Large intestine (tissue), 3 donors: ENCODE measurements at regions not wholly inside any gene's neighbourhood (a gene's known extent, or its start where the extent isn't known, plus 50 kb on each side); places are given as distances from the start of the nearest gene placed in this dataset.
"Not testable (repeated sequence)": the region's sequence is repeated elsewhere in the genome, so short reads cannot be mapped to it uniquely, and the experiment has no call there.

Source experiments
- DNase-seq, 2 donors: peaks; one replicate each; pipeline versions ENCODE4 v3.0.0 to v3.0.0-alpha.2; 2013
- H3K27ac ChIP-seq: one replicate; pipeline ENCODE4 v1.5.1; 2013; ENCODE audit warnings: low read length
- H3K27me3 ChIP-seq: 2 replicates; pipeline ENCODE4 v1.6.1; 2013; ENCODE audit warnings: low read length; ENCODE audit not compliant: control insufficient read depth, insufficient read depth
- H3K36me3 ChIP-seq: 2 replicates; pipeline ENCODE4 v1.6.1; 2013; ENCODE audit warnings: low read length; ENCODE audit not compliant: control insufficient read depth, insufficient read depth
- H3K4me1 ChIP-seq: one replicate; pipeline ENCODE4 v1.6.1; 2013; ENCODE audit warnings: low read length; ENCODE audit not compliant: control insufficient read depth, insufficient read depth
- H3K4me3 ChIP-seq: one replicate; pipeline ENCODE4 v1.5.1; 2013; ENCODE audit warnings: low read length
- H3K9me3 ChIP-seq: one replicate; pipeline ENCODE4 v1.6.1; 2013; ENCODE audit warnings: mild to moderate bottlenecking, low read depth, low read length, moderate library complexity; ENCODE audit not compliant: control insufficient read depth
- WGBS: methylation state at CpG from one replicate; pipeline ENCODE4 v1.1.5; 2013; ENCODE audit warnings: low lambda C conversion rate; ENCODE audit not compliant: insufficient coverage; 5-methylcytosine and 5-hydroxymethylcytosine counted together

DNA sequence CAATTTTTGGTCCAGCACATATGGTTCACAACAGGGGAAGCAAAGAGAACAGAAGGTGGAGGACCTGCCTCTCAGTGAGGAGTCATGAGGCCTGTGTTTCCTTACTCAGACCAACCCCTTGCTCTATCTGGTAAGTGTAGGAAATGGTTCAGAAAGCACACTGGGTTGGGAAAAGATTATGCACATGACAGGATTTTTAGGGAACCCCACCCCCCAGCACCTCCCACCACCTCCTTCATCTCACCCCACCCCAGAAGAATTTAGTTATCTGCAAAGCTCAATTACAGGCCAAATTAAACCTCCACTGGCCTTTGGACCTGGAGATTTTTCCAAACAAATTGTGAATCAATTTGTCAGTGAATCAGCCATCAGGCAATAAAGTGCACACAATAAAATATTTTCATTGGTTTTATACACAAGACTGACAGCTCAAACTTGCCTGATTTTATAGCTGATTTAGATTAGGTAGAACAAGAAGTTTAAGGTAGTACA, 132.8 kb downstream of the DACT1 start:
- DNase-seq: no peak
- H3K27me3 ChIP-seq: no peaks in the 10 kb centered on the region
- no peaks in the 10 kb centered on the region for H3K9me3 ChIP-seq
- no peaks in the 10 kb centered on the region for H3K36me3 ChIP-seq
- no peak overlapping the region for H3K4me3 ChIP-seq
- peaks cover 35% of the 10 kb centered on the region for H3K4me1 ChIP-seq
- H3K27ac ChIP-seq: no peak overlapping the region

DNA sequence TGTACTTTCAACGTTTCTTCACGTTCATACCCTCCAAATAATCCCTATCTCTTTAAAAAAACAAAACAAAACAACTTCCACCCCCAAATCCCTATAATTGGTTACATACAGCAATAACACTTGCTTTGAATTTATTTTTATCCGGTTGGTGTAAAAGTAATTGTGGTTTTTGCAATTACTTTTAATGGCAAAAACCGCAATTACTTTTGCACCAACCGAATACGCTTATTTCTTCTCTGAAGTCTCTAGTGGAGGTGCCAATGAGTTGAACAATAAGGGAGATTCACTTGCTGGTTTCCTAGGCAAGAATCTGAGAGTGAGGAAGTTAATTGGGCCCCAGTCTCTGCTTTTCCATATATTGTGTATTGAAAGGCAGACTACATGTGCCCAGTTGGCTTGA, 133.3 kb downstream of the DACT1 start:
- 64% methylated on average over 4 of the region's 6 CpGs for WGBS
- no peaks in the 10 kb centered on the region for H3K36me3 ChIP-seq
- no peaks in the 10 kb centered on the region for H3K9me3 ChIP-seq
- H3K4me3 ChIP-seq: no peak overlapping the region
- no peak for DNase-seq
- H3K27me3 ChIP-seq: no peaks in the 10 kb centered on the region
- H3K27ac ChIP-seq: no peak overlapping the region
- peaks cover 30% of the 10 kb centered on the region for H3K4me1 ChIP-seq

DNA sequence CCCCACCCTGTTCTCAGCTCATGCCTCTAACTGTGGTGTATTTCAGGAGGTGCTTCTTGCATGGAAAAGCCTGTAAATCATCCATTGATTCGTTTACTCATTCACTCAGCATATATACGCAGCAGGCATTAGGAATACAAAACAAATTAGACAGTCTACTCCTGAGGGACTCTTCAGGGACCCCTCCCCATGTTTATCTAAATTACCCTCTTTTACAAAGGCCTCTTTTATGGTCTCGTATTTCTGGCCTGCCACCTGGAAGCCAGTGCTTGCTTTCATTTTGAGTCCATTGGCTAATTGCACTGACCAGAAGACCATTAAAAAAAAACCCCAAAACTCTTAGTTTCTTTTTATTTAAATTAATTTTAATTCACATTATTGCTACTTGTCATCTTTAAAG, 134.4 kb downstream of the DACT1 start:
- Histone ChIP-seq H3K4me3 (no peak overlapping the region), H3K4me1 (peaks cover 29% of the 10 kb centered on the region), H3K9me3 (no peaks in the 10 kb centered on the region), H3K27me3 (no peaks in the 10 kb centered on the region), H3K27ac (no peak overlapping the region), H3K36me3 (no peaks in the 10 kb centered on the region)
- DNase-seq: no peak
- 29% methylated on average over 1 of the region's 3 CpGs for WGBS

DNA sequence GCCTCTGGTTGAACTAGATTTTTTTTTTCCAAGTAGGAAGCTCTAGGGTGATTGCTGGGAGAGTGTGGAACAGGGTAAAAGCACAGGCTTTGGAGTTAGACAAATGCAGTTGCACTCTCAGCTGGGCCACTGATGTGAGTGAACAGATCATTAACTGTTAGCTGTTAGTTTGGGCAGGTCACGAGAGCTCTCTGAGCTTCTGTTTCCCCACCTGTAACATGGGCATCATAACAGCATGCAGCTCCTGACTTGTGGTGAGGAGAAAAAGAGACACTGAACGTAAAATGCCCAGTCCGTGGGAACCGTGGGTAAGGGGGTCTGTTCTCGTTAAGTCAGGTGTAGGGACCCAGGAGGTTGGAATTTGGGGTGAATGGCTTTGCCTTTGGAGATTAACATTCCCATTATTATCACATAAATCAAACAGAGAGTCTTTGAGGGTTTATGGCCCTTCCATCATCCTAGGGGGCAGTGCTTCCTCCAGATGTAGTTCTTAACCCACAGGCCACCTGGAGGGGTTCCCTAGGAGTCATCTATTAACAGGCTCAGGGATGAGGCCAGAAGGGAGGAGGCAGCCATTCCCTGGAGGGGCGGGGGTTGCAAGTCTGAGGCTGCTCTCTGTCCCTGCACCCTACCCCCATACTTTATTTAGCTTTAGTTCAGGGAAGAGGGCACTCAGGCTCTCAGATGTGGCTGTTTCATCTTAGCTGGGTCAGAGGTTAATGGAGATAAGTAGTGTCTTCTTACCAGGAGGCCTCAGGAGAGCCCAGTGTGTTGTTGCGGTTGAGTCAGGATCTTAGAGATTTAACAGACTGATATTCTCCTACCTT, 135.2 kb downstream of the DACT1 start:
- no peaks in the 10 kb centered on the region for H3K9me3 ChIP-seq
- H3K4me1 ChIP-seq: peaks cover 36% of the 10 kb centered on the region
- H3K27me3 ChIP-seq: no peaks in the 10 kb centered on the region
- no peaks in the 10 kb centered on the region for H3K36me3 ChIP-seq
- peak; percentile 26 to 35 for DNase-seq
- no CpG with 5 or more reads among the region's 7 CpGs for WGBS
- peak overlapping the region; percentile 10 for H3K27ac ChIP-seq
- no peak overlapping the region for H3K4me3 ChIP-seq

DNA sequence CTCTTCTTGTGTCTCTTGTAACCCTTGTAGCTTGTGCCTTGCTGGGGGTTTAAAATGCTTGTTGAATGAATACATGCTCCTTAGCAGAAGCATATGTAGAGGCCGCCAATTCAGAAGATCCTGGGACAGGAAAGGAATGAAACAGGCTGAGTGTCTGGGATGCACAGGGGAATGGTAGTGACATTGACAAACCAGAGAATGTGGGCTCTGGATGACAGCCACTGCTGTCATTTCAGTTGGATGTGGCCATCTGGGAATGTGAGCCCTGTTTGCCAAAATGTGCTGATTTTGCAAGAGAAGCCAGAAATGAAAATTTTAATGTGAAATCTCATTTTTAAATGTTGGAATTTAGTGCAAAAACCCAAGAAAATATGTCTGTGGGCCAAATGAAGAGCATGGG, 136.8 kb downstream of the DACT1 start:
- Histone ChIP-seq H3K27ac (no peak overlapping the region), H3K9me3 (no peaks in the 10 kb centered on the region), H3K4me3 (no peak overlapping the region), H3K4me1 (peaks cover 36% of the 10 kb centered on the region), H3K27me3 (no peaks in the 10 kb centered on the region), H3K36me3 (no peaks in the 10 kb centered on the region)
- no peak for DNase-seq
- WGBS: no CpG with 5 or more reads among the region's 1 CpG

DNA sequence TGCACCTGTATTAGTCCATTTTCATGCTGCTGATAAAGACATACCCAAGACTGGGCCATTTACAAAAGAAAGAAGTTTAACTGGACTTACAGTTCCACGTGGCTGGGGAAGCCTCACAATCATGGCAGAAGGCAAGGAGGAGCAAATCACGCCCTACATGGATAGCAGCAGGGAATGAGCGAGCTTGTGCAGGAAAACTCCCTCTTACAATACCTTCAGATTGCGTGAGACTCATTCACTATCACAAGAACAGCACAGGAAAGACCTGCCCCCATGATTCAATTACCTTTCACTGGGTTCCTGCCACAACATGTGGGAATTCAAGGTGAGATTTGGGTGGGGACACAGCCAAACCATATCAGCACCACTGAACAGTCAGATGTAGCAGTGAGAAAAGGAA, 137.4 kb downstream of the DACT1 start:
- not testable (repeated sequence) for H3K27me3 ChIP-seq, H3K9me3 ChIP-seq, H3K27ac ChIP-seq, H3K36me3 ChIP-seq, H3K4me3 ChIP-seq, DNase-seq
- peaks cover 35% of the 10 kb centered on the region for H3K4me1 ChIP-seq
- no CpG with 5 or more reads among the region's 4 CpGs for WGBS

DNA sequence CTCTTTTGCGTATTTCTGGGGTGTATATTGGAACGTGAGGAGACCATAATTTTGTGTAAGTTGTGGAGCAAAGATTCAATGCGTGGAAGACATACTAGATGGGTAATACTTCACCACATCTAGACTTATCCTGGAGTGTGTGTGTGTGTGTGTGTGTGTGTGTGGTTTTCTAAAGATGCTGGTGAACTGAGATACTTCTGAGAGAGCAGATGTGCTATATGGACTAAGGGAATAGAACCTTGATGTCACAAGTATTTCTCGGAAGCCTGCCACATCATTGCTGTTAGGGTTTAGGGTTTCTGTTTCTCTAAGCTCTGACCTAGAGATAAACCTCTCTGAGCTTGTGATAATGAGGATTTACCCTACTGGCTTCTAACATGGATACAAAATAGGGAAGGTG, 138.8 kb downstream of the DACT1 start:
- no CpG with 5 or more reads among the region's 4 CpGs for WGBS
- Histone ChIP-seq H3K27me3 (no peaks in the 10 kb centered on the region), H3K27ac (no peak overlapping the region), H3K9me3 (no peaks in the 10 kb centered on the region), H3K4me1 (peaks cover 31% of the 10 kb centered on the region), H3K36me3 (no peaks in the 10 kb centered on the region), H3K4me3 (no peak overlapping the region)
- no peak for DNase-seq

DNA sequence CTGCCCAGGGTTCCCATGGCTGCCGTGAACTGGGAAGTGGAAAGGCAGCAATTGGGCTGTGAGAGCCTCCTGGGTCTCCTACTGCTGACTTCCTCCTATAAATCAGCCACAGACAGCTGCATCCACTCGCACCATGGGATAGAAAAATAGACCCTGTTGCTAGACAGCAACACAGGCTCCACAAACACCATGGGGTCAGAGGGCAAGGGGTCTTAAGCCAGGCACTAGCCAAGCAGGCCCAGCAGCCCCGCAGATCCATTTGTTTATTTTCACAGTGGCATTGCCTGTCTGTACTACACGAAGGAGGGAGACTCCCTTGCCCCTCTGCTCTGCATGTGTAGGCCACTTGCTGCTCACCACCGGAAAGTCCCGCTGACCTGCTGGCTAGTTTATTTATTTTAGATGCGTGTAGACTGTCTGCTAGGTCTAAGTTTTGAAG, 139.8 kb downstream of the DACT1 start:
- no CpG with 5 or more reads among the region's 7 CpGs for WGBS
- Histone ChIP-seq H3K27me3 (no peaks in the 10 kb centered on the region), H3K9me3 (no peaks in the 10 kb centered on the region), H3K36me3 (no peaks in the 10 kb centered on the region), H3K4me3 (no peak overlapping the region), H3K27ac (no peak overlapping the region), H3K4me1 (peaks cover 32% of the 10 kb centered on the region)
- DNase-seq: no peak

DNA sequence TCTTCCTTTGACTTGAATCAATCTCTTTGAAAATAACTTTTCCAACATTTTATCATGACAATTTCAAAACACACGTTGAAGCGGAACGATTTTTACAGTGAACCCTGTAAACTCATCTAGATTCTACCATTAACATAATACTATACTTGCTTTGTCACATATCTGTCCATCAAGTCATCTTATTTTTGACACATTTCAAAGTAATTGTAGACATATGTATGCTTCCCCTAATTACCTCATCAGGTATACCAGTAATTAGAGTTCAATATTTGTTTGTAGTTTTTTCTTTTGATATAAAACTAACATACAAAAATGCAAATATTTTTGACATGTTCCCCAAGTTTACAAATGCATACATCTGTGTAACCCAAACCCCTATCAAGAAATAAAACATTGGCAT, 140.4 kb downstream of the DACT1 start:
- no peak for DNase-seq
- H3K36me3 ChIP-seq: no peaks in the 10 kb centered on the region
- H3K27ac ChIP-seq: no peak overlapping the region
- H3K9me3 ChIP-seq: no peaks in the 10 kb centered on the region
- 80% methylated on average over 3 of the region's 3 CpGs for WGBS
- no peaks in the 10 kb centered on the region for H3K27me3 ChIP-seq
- peaks cover 26% of the 10 kb centered on the region for H3K4me1 ChIP-seq
- H3K4me3 ChIP-seq: no peak overlapping the region

DNA sequence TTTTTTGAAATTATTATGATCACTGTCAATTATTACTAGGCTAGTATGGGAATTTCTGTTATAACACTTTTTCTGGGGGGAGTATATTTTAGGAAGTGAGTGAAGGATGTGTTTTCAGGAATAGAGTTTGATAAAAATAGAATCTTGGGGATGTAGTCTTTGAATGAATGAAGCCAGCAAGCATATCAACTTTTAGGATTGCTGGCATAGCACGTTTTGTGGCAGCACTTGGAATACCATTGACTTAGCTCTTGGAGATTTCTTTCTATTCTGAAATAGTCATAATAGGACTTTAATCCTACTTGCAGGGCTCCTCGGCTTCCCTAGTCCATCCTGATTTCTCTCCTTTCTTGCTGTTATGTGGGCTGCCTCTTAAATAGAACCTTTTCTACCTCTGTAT, 141.6 kb downstream of the DACT1 start:
- 100% methylated on average over 1 of the region's 2 CpGs for WGBS
- Histone ChIP-seq H3K27ac (no peak overlapping the region), H3K4me3 (no peak overlapping the region), H3K4me1 (peaks cover 20% of the 10 kb centered on the region), H3K27me3 (no peaks in the 10 kb centered on the region), H3K36me3 (no peaks in the 10 kb centered on the region), H3K9me3 (no peaks in the 10 kb centered on the region)
- DNase-seq: no peak

DNA sequence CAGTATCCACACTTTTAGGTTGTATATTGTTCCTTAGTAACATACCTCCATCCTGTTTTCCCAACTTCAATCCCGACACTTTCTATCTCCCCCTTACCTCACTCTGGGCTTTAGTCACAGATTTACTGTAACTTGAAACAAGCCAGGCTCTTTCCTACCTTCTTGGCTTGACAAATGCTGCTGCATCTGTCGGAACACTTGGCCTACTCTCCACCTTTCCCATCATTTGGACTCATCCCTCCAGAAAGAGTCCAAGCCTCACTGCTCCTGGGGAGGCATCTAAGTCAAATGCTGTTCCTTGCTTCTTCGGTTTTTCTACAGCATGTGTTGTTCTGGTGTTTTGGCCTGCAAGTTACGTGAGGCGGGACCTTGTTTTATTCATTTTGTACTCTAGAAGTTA, 142.4 kb downstream of the DACT1 start:
- H3K4me3 ChIP-seq: no peak overlapping the region
- H3K27me3 ChIP-seq: no peaks in the 10 kb centered on the region
- WGBS: 100% methylated on average over 1 of the region's 5 CpGs
- H3K36me3 ChIP-seq: no peaks in the 10 kb centered on the region
- H3K4me1 ChIP-seq: peaks cover 20% of the 10 kb centered on the region
- DNase-seq: no peak
- no peaks in the 10 kb centered on the region for H3K9me3 ChIP-seq
- H3K27ac ChIP-seq: no peak overlapping the region
